Transverse colon (tissue), 4 donors: ENCODE measurements at regions not wholly inside any gene's neighbourhood (a gene's known extent, or its start where the extent isn't known, plus 50 kb on each side); places are given as distances from the start of the nearest gene placed in this dataset.

Experiments
- DNase-seq: peaks from one replicate; pipeline ENCODE4 v3.0.0-alpha.2; 2019
- H3K27ac ChIP-seq, 4 donors: fragments of 200-600 bp; sonication (generic); 2 replicates each; pipeline ENCODE4 v1.5.1; 2016 to 2018; ENCODE audit warnings: inconsistent platforms in 4 of 4
- H3K27me3 ChIP-seq: fragments of 200-600 bp; sonication (generic); 2 replicates; pipeline ENCODE4 v1.5.1; 2017; ENCODE audit warnings: inconsistent platforms
- H3K36me3 ChIP-seq, 4 donors: fragments of 200-600 bp; sonication (generic); 2 replicates each; pipeline ENCODE4 v1.5.1; 2017 to 2019; ENCODE audit warnings: inconsistent platforms in 4 of 4
- H3K4me1 ChIP-seq, 4 donors: fragments of 200-600 bp; sonication (generic); 2 replicates each; pipeline ENCODE4 v1.5.1; 2017 to 2020; ENCODE audit warnings: inconsistent platforms in 4 of 4
- H3K4me3 ChIP-seq, 4 donors: fragments of 200-600 bp; sonication (generic); 1 replicate in 1 of 4; 2 replicates in 3 of 4; pipeline versions ENCODE4 v1.5.1 to v1.6.1; 2017 to 2019; ENCODE audit warnings: inconsistent platforms in 4 of 4
- H3K9me3 ChIP-seq, 2 donors: fragments of 200-600 bp; sonication (generic); 2 replicates each; pipeline ENCODE4 v1.5.1; 2017 to 2019; ENCODE audit warnings: inconsistent platforms in 2 of 2
- CTCF ChIP-seq, 5 experiments: fragments of 200-600 bp in 3 of 5; fragments of 450-650 bp in 2 of 5; sonication (generic) in 3 of 5; IDR thresholded peaks; 1 replicate in 2 of 5; 2 replicates in 3 of 5; pipeline ENCODE4 v1.5.1; 2016 to 2017; ENCODE audit warnings: antibody characterized with exemption in 5 of 5, inconsistent platforms in 3 of 5, mild to moderate bottlenecking in 2 of 5, moderate library complexity in 1 of 5
- EP300 ChIP-seq: sonication (generic); formaldehyde crosslinking; IDR thresholded peaks from one replicate; pipeline ENCODE4 v1.6.1; 2017; ENCODE audit warnings: antibody characterized with exemption, low read depth
- POLR2A ChIP-seq: fragments of 450-650 bp; IDR thresholded peaks from one replicate; pipeline ENCODE4 v1.6.1; 2016; ENCODE audit warnings: antibody characterized with exemption, mild to moderate bottlenecking, moderate library complexity
- POLR2AphosphoS5 ChIP-seq, 3 donors: sonication (generic); formaldehyde crosslinking; IDR thresholded peaks; one replicate each; pipeline ENCODE4 v1.6.1; 2016; ENCODE audit warnings: antibody characterized with exemption in 3 of 3
- WGBS, 2 donors: methylation state at CpG; one replicate each; pipeline ENCODE4 v1.1.5; 2018; ENCODE audit warnings: low coverage in 1 of 2; 5-methylcytosine and 5-hydroxymethylcytosine counted together
- in situ Hi-C, 4 donors: fragments of 200-750 bp; cut with MboI; loops; one replicate each; pipeline versions ENCODE4 v1.15.0 to v1.15.1; 2017; ENCODE audit warnings: low sequenced_read_pairs in 3 of 4, low pct_ligation_motif_present in 1 of 4, low pct_unique_long_range_greater_than_20kb in 1 of 4
- intact Hi-C: fragments of 100-400 bp; cut with DNase I; formaldehyde crosslinking; loops from one replicate; pipeline ENCODE4 v1.15.1; 2023; ENCODE audit warnings: low total_unique reads

- Histone ChIP-seq H3K4me1 (no peaks in the 10 kb centered on the region), H3K4me3 (no peak overlapping the region), H3K27me3 (no peaks in the 10 kb centered on the region), H3K27ac (no peak overlapping the region), H3K9me3 (no peaks in the 10 kb centered on the region), H3K36me3 (no peaks in the 10 kb centered on the region)
- TF ChIP-seq POLR2AphosphoS5 (IDR thresholded peaks at IDR 0.05): no peak
- TF ChIP-seq POLR2A: no peak
- no peak for TF ChIP-seq EP300
- no peak for TF ChIP-seq CTCF (IDR thresholded peaks at IDR 0.05)
- WGBS, 2 donors: 40 to 78% methylated on average over 1 to 2 of the region's 2 CpGs
- in situ Hi-C loops (no loop called here), intact Hi-C loops (no loop called here)
- DNase-seq: no peak
Measured at GRCh38 chr2:82428251-82428650, 2030.8 kb downstream of the SUCLG1 start.

- Histone ChIP-seq H3K9me3 (no peaks in the 10 kb centered on the region), H3K4me1 (no peaks in the 10 kb centered on the region), H3K4me3 (no peak overlapping the region), H3K27me3 (no peaks in the 10 kb centered on the region), H3K36me3 (no peaks in the 10 kb centered on the region), H3K27ac (no peak overlapping the region)
- no peak for DNase-seq
- WGBS, 2 donors: 63 to 67% methylated on average over 3 of the region's 3 CpGs
- in situ Hi-C loops (no loop called here), intact Hi-C loops (no loop called here)
- TF ChIP-seq EP300 (no peak), POLR2A (no peak), CTCF (IDR thresholded peaks at IDR 0.05) (no peak), POLR2AphosphoS5 (IDR thresholded peaks at IDR 0.05) (no peak)
Measured at GRCh38 chr2:82412021-82412420, 2047.1 kb downstream of the SUCLG1 start.

GRCh38 chr2:82411071-82411470, 2048.0 kb downstream of the SUCLG1 start:
- no peaks in the 10 kb centered on the region for H3K36me3 ChIP-seq
- 19 to 30% methylated on average over 3 of the region's 3 CpGs for WGBS, 2 donors
- H3K4me3 ChIP-seq: no peak overlapping the region
- no peaks in the 10 kb centered on the region for H3K4me1 ChIP-seq
- H3K27ac ChIP-seq: no peak overlapping the region
- H3K9me3 ChIP-seq: no peaks in the 10 kb centered on the region
- TF ChIP-seq CTCF (IDR thresholded peaks at IDR 0.05): no peak
- no peak for TF ChIP-seq POLR2AphosphoS5 (IDR thresholded peaks at IDR 0.05)
- TF ChIP-seq EP300: no peak
- intact Hi-C loops: no loop called here
- in situ Hi-C loops: no loop called here
- no peak for DNase-seq
- no peaks in the 10 kb centered on the region for H3K27me3 ChIP-seq

- no peak for DNase-seq
- Histone ChIP-seq H3K9me3 (no peaks in the 10 kb centered on the region), H3K4me3 (no peak overlapping the region), H3K4me1 (no peaks in the 10 kb centered on the region), H3K27me3 (no peaks in the 10 kb centered on the region), H3K36me3 (no peaks in the 10 kb centered on the region), H3K27ac (no peak overlapping the region)
- 79 to 84% methylated on average over 6 to 10 of the region's 10 CpGs for WGBS, 2 donors
- intact Hi-C loops (no loop called here), in situ Hi-C loops (no loop called here)
- no peak for TF ChIP-seq POLR2A
- TF ChIP-seq EP300: no peak
- TF ChIP-seq POLR2AphosphoS5 (IDR thresholded peaks at IDR 0.05): no peak
- no peak for TF ChIP-seq CTCF (IDR thresholded peaks at IDR 0.05)
Measured at GRCh38 chr2:82395531-82395930, 2063.5 kb downstream of the SUCLG1 start.
